Glomerular visceral epithelial cell (primary cell): ENCODE measurements at regions not wholly inside any gene's neighbourhood (a gene's known extent, or its start where the extent isn't known, plus 50 kb on each side); places are given as distances from the start of the nearest gene placed in this dataset.
"Not testable (repeated sequence)": the region's sequence is repeated elsewhere in the genome, so short reads cannot be mapped to it uniquely, and the experiment has no call there.

ENCODE experiments used
- DNase-seq: peaks from one replicate; pipeline ENCODE4 v3.0.0-alpha.2; 2016; ENCODE audit errors: extremely low spot score

GRCh38 chr5:176060472-176061268 lies 92.6 kb upstream of the THOC3 start:
- not testable (repeated sequence) for DNase-seq

GRCh38 chr5:176061269-176061622 lies 93.1 kb upstream of the THOC3 start:
- not testable (repeated sequence) for DNase-seq

GRCh38 chr5:176061660-176062059 lies 93.5 kb upstream of the THOC3 start:
- DNase-seq, result not testable (repeated sequence)

GRCh38 chr5:176066262-176066945 lies 98.3 kb upstream of the THOC3 start:
- DNase-seq, result not testable (repeated sequence)

- DNase-seq, result not testable (repeated sequence)
These were observed 99.0 kb upstream of the THOC3 start for GRCh38 chr5:176067162-176067561.

- DNase-seq, result not testable (repeated sequence)
These were observed 99.8 kb upstream of the THOC3 start for GRCh38 chr5:176067948-176068347.

- not testable (repeated sequence) for DNase-seq
These were observed 106.0 kb upstream of the THOC3 start for GRCh38 chr5:176073996-176074571.

GRCh38 chr5:176083717-176084116 lies 115.6 kb upstream of the THOC3 start:
- not testable (repeated sequence) for DNase-seq

- not testable (repeated sequence) for DNase-seq
These were observed 135.0 kb upstream of the THOC3 start for GRCh38 chr5:176103083-176103482.

GRCh38 chr5:176112888-176113287 lies 125.3 kb upstream of the SIMC1 start:
- not testable (repeated sequence) for DNase-seq

- not testable (repeated sequence) for DNase-seq
These were observed 124.4 kb upstream of the SIMC1 start for GRCh38 chr5:176113673-176114335.

GRCh38 chr5:176114825-176115224 lies 123.4 kb upstream of the SIMC1 start:
- not testable (repeated sequence) for DNase-seq

- DNase-seq, result not testable (repeated sequence)
These were observed 120.5 kb upstream of the SIMC1 start for GRCh38 chr5:176117699-176118238.

- not testable (repeated sequence) for DNase-seq
These were observed 115.9 kb upstream of the SIMC1 start for GRCh38 chr5:176122361-176122760.

- DNase-seq, result not testable (repeated sequence)
These were observed 114.1 kb upstream of the SIMC1 start for GRCh38 chr5:176124120-176124519.

GRCh38 chr5:176131771-176132170 lies 106.5 kb upstream of the SIMC1 start:
- DNase-seq, result no peak

- DNase-seq, result no peak
These were observed 105.5 kb upstream of the SIMC1 start for GRCh38 chr5:176132471-176133288.

- no peak for DNase-seq
These were observed 104.8 kb upstream of the SIMC1 start for GRCh38 chr5:176133289-176133870.

GRCh38 chr5:176133877-176134276 lies 104.3 kb upstream of the SIMC1 start:
- no peak for DNase-seq

- DNase-seq, result no peak
These were observed 103.5 kb upstream of the SIMC1 start for GRCh38 chr5:176134529-176135223.
